Hippocampal formation (tissue), 2 donors: ENCODE measurements at regions not wholly inside any gene's neighbourhood (a gene's known extent, or its start where the extent isn't known, plus 50 kb on each side); places are given as distances from the start of the nearest gene placed in this dataset.

ENCODE experiments used
- DNase-seq, 2 donors: peaks; one replicate each; lab custom pipeline; 2025; lab: John Stamatoyannopoulos, UW

DNA sequence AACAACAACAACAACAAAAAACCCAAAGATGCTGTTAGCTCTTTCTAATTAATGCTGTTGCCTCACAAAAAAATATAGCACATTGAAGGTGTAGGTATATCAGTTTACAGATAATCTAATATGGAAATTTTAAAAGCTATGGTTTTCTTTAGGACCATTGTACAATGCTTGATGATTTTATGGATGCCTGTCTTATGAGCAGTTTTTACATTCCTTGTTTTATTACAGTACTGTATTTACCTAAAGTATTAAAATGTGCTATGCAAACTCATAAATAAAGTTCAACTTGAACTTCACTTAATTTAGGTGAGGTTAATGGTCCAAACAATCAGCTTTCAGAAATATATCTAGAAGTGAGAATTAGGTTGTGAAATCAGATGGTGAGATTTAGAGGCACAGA is 212.2 kb upstream of the GOLIM4 start:
- no peak for DNase-seq

DNA sequence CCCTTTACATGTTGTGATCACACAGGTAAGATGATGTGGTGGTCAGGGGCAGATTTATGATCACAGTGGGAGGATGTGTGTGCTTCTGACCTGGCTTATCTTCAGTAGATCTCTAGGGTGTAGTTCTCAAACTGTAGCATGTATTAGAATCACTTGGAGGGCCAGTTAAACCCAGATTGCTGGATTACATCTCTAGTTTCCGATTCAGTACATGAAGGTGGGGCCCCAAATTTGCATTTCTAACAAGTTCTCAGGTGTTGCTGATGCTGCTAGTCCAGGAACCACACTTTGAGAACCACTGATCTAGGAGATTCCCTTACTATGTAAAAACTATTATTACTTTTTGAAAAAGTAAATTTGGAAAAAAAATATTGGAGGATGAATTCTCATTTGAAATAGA is 199.3 kb upstream of the GOLIM4 start:
- DNase-seq = no peak

DNA sequence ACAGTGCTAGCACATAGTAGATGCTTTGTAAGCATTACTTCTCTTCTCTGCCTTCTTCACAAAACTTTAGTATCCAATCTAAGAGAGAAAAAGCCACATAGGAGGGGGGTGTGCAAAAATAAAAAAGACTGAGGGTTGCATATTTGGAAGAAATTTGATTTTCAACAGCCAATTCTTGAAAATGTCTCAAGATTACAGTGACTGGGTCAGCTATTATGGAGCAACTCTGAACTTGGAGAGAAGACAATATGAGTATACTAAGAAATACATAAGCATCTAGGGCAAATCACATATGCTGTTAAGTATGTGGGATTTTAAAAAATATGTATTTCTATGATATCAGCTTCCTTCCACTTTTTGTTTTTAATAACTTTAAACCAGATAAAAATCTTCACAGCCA is 196.6 kb upstream of the GOLIM4 start:
- no peak for DNase-seq

DNA sequence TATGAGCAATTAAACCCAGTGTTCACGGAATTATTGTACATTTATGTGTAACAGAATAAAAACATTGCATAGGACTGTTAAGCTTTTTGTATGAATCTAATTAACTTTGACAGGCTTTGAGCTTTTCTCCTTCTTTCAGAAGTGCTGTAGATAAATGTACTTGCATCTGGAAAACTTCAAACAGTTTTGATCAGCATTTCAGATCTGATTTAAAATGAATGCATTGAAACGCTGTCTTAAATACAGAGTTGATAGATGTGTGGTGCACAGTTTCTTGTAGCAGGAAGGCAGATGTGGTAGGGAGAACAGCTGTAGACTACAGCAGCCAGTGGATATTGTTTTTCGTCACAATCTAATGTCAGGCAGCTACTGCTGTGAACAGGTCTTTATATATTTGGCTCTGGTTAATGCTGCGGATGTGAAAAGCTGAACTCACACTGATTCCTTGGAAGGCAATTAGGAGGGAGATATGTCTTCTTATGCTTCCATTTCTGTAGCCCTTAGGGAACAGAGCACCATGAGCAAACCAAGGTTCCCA is 193.8 kb upstream of the GOLIM4 start:
- no peak for DNase-seq

DNA sequence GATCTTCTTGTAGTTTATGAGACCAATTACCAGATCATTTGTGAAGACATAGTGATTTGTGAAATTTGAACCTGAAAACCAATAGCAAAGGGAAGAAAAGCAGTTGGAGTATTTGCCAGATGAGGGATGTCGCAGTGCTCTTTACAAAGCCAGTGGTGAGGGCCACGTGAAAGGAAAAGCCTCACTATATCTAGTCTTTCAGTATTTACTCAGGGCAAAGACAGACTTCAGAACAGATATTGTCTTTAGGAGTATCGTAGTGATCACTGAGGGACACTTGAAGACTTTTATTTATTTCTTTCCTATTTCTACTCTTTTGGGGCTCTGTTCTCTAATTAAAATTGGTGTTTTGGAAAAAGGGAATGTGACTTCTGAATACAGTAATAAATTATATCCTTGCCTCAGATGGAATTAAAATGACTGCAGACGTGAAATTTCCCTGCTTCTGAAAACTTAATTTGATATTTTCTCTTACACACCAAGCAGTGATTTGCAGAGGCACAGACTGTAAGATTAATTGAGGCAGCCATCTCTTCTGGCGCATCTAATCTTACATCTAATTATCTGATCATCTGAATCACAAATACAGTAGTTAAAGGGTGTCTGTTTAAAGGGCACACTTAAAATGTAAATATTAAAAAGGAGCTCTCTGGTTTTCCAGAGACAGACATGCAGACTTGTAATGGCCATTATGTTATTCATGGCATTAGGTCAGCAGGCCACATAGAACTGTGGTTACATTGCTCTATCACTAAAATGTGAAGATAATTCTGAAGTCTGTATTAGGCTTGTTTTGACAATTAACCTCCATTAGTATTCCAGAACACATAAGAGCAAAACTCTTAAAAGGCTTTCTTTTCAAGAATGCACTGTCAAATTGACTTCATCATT is 193.0 kb upstream of the GOLIM4 start:
- DNase-seq = no peak

DNA sequence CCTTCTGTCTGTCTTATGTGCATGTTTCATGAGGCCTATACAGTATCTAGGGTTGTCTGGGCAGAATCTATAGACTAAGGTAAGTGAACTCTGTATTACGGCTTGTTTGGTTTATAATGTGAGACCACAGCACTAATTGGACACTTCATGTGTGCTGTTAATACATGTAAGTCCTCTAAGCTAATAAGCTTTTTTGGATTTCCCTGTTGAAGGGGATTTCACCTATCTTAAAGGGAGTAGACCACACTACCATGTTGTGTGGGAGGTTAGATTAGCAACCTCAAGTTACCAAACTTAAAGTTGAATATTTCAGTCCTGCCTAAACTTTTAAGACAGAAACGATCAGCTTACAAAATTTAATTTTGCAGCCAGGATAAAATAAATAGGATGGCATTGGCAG is 189.8 kb upstream of the GOLIM4 start:
- no peak for DNase-seq

DNA sequence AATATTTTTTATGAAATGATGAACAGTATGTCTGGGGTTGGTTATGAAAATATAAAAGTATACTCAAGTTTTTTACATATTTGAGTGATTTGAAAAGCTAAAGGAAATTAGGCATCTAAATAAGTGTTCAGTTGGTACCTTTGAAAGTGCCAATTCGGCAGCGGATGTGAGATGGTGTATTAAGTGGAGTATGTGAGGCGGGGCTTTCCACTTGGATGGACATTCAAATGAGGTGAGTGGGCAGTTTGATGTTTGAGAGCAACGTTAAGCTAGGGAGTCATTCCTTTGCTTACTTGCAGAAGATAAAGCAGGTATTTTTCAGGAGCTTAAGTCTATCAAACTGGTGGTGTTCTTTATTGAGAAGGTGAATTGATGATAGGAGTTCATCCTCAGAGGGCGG is 189.0 kb upstream of the GOLIM4 start:
- DNase-seq = no peak

DNA sequence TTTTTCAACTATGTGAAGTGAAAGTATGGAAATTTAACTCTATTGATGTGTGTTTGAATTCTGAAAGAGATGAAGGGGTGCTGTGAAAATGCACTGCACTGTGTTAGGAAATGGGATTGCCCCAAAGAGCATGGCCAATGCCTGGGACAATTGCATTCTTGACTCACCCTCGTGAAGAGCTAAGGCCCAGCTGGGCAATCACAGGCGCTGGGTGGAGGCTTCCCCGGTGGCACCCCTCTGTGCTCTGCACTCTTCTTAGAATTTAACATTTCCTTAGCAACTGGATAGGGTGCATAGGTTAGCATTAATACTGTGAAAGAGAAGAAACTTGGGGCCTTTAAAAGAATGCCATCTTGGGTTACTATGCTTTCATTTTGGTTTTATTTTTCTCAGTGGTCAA is 179.9 kb upstream of the GOLIM4 start:
- DNase-seq = no peak

DNA sequence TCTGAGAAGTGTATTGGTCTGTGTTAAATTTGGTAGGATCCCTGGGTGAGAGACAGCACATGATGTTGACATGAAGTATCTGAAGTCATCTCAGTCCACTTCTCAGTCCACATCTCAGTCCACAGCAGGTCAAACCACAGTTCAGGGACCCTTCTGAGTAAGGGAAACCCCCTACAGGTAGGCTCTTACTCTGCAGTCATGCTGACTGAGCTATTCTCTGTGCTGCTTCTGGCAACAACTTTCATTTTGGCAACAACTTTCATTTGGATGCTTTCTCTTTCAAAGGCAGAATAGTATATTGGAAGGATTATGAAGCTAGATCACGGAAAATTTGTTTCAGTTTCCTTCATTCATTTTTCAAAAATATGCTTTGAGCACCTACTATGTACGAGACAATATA is 178.2 kb upstream of the GOLIM4 start:
- no peak for DNase-seq

DNA sequence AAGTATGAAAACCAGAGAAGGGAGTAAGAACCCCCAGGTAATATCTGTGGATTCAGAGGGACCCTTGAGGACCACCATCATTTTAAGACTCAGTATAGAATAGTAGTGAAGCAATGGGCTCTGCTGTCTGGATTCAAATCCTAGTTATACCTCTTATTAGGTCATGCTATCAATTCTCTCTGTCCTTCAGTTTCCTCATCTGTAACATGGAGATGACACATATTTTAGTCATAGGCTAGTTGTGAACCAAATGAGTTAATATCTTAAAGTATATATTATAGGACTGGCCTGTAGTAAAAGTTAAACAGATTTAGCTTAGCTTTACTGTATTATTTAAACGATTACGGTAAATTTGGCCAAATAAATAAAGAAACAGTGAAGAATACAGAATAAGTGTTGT is 177.3 kb upstream of the GOLIM4 start:
- no peak for DNase-seq

DNA sequence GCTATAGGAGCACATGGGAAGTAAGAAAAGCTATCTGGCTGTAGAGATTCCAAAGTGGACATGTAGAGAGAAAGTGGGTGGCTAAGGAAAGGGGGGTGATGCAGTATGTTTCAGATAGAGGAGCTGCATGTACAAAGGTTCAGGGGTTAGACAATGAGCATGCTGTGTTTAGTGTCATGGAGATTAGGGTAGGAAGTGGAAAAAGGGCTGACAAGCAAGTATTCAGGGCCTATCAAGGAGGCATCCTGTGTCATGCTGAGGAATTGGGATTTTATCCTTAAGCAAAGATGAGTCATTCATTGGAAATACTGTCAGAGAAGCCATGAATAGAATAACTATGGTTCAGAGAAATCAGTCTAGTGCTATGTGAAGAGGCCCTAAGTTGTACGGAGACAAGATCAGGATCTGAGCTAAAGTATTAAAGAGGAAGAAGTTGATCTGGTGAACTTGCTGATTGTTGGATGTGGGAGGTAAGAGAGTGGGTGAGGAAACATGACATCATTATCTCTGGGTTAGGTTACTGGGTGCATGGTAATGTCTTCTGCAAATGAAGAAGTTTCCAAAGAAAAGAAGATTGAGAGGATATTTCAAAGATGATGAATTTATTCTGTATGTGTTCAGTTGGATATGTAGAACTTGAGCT is 176.7 kb upstream of the GOLIM4 start:
- DNase-seq = no peak

DNA sequence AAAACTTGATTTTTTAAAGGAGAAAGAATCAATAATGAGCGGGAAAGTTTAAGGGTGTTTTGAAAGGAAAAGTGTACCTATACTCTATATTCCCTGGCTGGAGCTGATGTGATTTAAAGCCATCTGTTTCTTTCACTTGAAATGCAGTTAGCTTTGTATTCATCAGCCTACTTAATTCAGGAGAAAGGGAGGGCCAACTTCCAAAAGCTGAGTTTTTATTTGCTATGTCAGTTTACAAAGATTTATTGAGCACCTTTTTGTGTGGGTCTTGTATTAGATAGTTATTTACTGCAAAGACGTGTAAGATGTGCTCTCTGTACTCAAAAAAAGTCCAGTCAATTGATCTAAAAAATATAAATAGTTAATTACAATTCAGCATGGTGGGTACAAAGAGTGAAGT is 176.2 kb upstream of the GOLIM4 start:
- no peak for DNase-seq

DNA sequence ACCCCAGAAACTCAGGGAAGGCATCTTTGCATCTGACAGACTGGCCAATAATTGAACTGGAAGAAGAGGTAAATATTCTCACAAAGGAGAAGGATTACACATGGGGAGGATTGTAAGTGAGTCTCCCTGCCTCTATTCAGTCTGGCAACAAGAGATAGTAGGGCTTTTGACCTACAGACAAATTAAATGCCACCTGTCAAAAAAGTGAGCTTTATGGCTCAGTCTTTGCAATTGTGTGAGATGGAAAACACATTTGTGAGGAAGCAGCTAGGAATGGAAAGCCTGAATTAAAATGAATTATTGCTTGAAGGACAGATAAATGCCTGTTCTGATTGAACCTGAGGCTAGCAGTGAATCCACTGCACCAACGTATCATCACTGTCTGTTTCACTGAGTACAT is 173.3 kb upstream of the GOLIM4 start:
- DNase-seq = no peak

DNA sequence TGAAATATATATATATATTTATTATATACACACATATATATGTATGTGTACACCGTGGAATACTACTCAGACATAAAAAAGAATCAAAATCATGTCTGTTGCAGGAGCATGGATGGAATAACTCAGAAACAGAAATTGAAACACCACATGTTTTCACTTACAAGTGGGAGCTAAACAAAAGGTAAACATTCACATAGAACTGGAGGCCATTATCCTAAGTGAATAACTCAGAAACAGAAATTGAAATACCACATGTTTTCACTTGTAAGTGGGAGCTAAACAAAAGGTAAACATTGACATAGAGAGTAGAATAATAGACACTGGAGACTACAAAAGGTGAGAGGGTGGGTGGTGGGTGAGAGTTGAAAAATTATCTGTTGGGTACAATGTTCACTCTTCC is 171.5 kb upstream of the GOLIM4 start:
- no peak for DNase-seq

DNA sequence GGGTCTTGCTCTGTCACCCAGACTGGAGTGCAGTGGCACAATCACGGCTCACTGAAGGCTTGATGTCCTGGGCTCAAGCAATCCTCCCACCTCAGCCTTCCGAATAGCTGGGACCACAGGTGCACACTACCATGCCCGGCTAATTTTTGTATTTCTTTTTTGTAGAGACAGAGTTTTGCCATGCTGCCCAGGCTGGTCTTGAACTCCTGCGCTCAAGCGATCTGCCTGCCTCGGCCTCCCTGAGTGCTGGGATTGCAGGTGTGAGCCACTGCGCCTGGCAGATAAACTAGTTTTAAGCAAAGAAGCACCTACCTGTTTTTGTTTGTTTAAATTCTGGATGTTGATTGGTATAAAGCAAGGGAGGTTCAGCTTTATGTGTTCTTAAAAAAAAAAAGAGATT is 170.6 kb upstream of the GOLIM4 start:
- DNase-seq = no peak

DNA sequence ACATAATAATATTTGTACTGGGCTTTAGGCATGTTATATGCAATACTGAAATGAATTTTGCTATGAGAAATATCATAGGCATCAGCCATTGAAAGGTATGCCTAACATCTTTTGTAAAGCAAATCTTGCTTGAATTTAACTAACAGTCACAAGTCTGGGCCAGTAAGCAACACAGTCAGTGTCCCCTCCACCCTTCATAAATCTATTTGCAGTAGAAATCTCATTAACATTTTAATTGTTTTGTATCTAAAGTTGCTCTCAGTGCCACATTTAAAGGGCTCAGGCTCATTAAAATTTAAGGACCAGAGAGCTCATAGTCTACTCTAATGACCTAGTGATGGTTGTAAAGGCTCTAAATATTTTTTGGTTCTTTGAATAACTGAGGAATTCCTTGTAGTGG is 167.2 kb upstream of the GOLIM4 start:
- DNase-seq = no peak

DNA sequence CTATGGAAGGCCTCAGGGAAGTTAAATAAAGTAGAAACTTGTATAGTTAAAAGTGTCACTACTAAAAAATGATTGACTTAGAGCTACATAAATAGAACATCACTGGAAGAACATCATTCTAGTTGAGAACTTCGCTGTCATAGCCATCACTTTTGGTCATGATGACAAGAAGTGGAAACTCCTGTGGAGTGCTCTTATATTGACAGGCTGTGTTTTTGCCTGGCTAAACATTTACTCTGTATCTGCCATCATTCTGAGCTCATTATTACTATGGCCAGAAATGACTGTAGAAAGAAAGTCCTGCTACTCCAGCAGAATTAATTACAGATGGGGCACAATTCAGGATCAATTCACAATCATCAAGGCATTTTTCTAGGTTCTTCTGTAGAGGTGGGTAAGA is 165.1 kb upstream of the GOLIM4 start:
- DNase-seq = no peak

DNA sequence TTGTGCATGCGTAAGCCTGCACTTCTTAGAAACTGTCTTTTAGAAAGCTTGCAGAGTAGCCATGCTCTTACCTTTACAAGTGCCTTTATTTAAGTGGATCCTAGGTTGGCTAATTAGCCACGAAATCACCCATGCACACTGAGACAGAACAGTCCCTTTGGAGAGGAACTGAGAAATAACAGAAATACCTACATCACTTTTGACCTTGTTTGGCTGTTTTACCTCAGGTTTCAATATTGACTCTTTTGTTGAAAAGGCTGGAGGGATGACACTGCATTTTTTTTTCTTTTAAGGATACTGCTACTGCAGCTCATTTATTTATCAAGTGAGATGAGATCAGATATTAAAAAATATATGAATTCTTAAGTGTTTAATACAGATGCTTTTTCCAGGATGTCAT is 155.6 kb upstream of the GOLIM4 start:
- DNase-seq = no peak

DNA sequence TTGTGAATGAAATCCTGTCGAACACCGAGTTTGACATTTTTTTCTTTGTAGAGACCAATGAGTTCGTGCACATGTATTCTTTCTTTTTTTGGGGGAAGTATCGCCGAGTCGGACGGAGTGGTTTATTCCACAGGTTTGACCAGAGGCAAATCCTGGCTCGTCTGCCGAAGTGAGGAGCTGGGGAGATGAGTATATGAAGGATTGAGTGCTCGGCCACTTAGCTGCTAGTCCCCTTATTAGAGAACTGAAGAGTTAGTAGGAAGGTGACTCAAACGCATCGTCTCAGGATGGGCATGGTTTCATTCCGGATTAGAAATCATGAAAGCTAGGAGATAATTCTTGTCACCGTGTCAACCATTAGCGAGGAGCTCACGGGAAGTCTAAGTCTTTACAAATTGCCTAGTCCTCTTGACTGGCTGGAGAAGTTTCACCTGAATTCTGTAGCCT is 154.7 kb upstream of the GOLIM4 start:
- DNase-seq = no peak

DNA sequence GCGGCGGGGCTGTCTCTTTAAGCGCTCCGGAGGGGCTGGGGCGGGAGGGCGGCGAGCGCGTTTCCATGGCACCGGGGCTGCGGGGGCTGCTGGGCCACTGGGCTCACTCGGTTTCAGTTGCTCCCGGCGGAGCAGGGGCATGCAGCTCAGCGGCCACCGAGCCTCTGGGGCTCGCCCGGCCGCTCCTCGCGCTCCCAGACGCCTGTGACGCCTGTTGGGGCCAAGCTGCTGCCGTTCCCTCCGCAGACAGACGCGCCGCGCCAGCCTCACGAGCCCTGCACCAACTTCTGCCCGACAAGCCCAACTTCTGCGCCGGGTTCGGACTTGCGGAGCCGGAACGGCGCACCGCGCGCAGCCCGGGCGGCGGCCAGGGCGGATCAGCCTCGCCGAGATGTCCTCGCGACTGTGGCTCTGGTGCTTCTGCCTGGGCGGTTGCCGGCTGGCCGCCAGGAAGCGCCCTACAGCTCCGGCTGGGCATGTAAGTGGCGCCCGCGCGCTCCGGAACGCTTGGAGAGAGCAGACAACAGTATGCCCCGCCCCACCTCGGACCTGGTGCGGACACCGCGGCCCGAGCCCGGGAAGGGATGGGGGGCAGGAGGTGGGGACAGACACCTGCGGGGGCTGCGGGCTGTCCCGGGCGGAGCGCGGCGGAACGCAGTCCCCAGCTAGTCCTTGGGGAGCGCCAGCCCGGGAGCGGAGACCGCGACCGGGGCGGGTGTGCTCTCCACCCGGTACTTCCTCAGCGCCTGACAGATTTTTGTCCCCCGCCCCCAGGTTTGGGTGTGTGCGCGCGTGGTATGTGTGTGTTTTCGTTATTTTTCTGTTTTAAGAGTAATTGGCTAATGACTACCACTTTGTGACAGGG is 154.1 kb upstream of the GOLIM4 start:
- peak; percentile 36 to 46 for DNase-seq

DNA sequence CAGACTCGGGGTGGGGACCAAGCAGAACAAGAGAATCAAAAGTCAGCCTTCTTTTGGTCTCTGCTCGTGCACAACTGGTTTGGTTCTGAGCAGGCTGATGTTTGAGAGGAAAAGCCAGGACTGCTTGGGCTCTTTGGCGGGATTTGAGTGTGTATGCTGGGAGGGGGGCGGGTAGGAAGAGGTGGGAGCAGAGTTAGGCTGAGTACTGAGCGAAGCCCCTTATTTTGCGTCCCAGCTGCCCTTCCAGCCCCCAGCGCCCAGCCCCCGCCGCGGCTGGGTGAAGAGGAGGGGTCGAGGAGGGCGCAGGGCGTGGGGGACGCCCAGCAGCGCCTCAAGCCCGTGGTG is 153.5 kb upstream of the GOLIM4 start:
- DNase-seq = no peak

DNA sequence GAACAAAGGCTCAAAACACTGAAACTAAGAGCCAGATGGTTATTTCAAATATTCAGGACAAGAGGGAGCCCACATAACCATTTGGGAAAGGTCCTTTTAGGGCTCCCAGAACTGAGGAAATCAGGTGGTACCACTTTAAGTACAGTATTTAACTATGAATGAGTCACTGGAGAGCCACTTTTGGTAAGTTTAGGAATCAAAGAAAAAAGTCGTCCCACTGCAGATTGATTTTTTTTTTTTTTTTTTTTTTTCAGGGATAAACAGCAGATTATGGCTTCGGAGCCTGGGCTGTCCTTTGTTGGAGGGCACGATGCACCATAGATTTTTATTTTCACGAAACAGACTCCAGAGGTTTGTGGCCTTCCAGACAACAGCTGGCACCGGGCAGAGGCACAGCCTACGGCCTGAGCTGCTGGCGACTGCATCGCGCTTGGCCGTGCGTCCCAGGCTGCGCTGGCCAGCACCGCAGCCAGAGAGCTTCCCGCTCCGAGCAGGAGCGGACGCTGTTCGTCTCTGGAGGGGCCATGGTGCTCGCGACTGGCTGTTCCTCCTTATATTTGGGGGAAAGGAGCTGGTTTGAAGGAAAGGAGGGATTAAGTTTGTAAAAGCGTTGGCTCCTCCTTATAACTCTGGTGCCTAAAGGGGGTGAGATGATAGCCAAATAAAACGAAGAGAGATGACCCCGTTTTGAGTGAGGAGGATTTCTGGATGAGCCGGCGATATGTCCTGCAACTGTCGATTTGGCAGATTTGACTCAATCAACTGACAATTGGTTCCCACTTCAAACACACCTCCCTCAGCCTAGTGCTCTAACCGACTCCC is 152.9 kb upstream of the GOLIM4 start:
- DNase-seq = no peak
